IPS-18c (cell line): ENCODE measurements at regions not wholly inside any gene's neighbourhood (a gene's known extent, or its start where the extent isn't known, plus 50 kb on each side); places are given as distances from the start of the nearest gene placed in this dataset.

Source experiments
- H3K4me3 ChIP-seq: 2 replicates; pipeline ENCODE4 v1.7.0; 2013; ENCODE audit warnings: low read depth, mild to moderate bottlenecking, low read length, moderate library complexity; ENCODE audit not compliant: insufficient read depth
- H3K9me3 ChIP-seq: one replicate; pipeline ENCODE4 v1.6.1; 2013; ENCODE audit warnings: mild to moderate bottlenecking, low read length, moderate library complexity; ENCODE audit not compliant: control insufficient read depth, insufficient read depth

GRCh38 chr3:28698706-28699105 lies 350.1 kb upstream of the AZI2 start:
- Histone ChIP-seq H3K4me3 (no peak overlapping the region), H3K9me3 (no peaks in the 10 kb centered on the region)

- Histone ChIP-seq H3K4me3 (no peak overlapping the region), H3K9me3 (no peaks in the 10 kb centered on the region)
Measured at GRCh38 chr3:28699283-28699682, 350.7 kb upstream of the AZI2 start.

DNA sequence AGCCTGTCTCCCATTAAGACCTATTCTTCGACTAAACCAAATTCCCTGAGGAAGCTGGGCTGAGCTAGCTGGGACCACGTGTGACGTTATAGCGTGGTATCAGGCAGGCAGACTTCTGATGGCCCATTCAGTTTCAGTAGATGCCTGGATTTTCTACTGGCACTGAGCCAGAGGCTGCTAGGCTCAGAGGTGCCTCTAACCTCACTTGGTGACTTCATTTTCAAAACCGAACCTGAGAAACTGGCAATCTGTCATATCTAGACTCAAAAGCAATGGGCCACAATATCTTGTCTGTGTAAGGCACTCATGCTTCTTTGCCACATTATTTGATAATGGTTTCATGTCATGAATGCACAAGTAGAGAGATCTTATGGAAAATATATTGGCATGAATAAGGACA lies 352.1 kb upstream of the AZI2 start:
- Histone ChIP-seq H3K4me3 (no peak overlapping the region), H3K9me3 (no peaks in the 10 kb centered on the region)

- Histone ChIP-seq H3K4me3 (no peak overlapping the region), H3K9me3 (no peaks in the 10 kb centered on the region)
Measured at GRCh38 chr3:28703843-28704242, 355.2 kb upstream of the AZI2 start.

GRCh38 chr3:28711293-28711692 lies 362.7 kb upstream of the AZI2 start:
- H3K4me3 ChIP-seq, result no peak overlapping the region
- no peaks in the 10 kb centered on the region for H3K9me3 ChIP-seq

DNA sequence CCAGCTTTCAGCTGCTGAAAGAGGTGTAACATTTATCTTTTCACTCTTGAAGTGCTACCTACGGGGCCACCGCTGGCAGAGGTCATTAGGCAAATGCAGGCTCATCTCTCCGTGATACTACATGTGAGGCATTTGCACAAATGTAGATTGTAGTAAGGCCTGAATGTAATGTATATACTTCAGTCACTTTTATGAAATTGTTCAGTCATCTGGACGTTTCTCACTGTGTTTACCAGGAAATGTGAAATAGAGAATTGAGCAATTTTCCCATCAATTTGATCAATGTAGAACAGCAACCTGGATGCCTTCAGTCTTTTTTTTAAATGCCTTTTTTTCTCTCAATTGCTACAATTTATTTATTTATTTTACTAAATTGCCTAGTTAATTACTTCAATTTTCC lies 368.3 kb upstream of the AZI2 start:
- H3K9me3 ChIP-seq, result no peaks in the 10 kb centered on the region
- H3K4me3 ChIP-seq, result no peak overlapping the region

DNA sequence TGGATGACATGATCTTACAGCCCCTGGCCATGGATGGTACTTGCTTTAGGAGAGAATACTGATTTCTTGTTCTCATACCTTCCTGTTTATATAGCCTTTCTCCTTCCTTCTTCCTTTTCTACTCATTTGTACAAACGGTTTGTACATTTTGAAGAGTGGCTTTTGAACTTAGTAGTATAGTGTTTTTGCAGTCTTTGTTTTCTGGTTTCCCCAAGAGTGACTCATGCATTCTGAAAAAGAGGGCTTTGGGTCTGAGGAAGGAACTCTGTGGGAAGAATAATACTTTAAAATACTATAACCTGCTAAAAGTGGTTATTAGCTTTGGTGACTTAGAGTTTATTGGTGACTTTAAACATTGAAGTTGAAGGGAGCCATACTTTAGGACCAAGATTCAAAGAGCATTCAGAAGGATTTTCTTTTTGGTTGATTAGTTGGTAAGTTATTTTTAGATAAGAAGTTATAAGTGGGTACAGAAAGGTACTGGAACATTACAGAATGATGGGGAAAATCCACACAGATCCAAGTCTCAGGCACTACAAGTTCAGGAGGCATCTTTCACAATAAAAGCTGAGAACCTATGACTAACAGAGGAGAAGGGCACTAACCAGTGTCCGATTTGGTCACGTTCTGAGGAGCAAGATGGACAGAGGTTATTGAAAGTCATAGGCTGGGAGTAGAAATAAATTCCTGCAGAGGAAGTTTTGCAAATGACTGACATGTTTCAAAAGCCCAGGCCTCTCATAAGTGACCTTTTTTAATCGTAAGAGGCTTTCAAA lies 369.6 kb upstream of the AZI2 start:
- Histone ChIP-seq H3K9me3 (no peaks in the 10 kb centered on the region), H3K4me3 (no peak overlapping the region)

DNA sequence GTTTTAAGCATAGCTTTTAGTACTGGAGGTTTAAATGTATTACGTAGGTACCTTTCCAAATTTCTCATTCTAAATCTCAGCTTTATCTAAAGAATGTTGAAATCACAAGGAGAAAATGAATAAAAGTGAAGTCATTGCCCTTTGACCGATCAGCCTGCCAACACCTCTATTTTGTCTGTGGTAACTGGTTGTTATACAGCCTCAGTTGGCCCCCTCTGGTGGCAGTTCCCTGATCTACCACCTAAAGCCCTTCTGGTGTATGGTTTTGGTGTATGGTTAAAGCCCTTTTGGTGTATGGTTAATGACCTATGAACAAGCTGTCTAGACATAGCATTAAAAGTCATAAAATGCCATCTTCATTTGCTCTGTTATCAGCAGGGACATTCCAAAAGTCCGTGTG lies 378.2 kb upstream of the AZI2 start:
- no peaks in the 10 kb centered on the region for H3K9me3 ChIP-seq
- no peak overlapping the region for H3K4me3 ChIP-seq

GRCh38 chr3:28727307-28727706 lies 378.7 kb upstream of the AZI2 start:
- Histone ChIP-seq H3K4me3 (no peak overlapping the region), H3K9me3 (no peaks in the 10 kb centered on the region)

DNA sequence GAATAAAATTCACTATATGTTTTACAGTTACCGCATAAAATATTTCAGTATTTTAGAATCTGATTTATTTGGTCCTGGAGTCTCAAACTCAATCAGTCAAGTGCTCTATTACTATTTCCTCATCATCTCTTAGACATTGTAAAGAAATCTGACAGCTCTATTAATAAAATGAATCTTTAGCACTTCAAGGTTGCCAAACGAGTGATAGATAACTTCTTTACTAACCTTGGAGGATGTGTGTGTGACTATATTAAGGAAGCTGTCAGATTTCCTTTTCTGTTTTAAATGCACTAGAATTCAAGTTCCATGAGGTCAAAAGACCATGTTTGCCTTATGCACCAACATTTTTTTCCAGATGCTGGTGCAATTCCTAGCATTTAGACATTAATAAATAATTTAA lies 389.8 kb upstream of the AZI2 start:
- no peaks in the 10 kb centered on the region for H3K9me3 ChIP-seq
- no peak overlapping the region for H3K4me3 ChIP-seq

DNA sequence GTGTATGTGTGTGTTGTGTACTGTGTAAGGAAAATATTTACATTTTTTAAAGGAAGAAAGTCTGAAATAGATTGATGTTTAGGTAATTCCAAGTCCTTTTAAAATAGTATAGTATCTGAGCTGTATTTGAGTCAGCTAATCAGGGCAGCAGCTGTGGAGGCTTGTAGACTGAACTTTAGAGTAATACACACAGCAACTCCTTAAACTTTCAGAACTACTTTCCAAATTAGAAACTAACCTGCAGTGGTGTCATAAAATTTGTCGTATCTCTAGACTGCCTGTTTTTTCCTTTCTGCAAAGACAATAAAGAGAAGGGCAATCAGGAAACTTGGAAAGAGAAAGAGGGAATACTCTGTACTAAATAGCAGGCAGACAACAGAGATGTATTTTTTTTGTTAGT lies 391.0 kb upstream of the AZI2 start:
- H3K9me3 ChIP-seq, result no peaks in the 10 kb centered on the region
- no peak overlapping the region for H3K4me3 ChIP-seq

DNA sequence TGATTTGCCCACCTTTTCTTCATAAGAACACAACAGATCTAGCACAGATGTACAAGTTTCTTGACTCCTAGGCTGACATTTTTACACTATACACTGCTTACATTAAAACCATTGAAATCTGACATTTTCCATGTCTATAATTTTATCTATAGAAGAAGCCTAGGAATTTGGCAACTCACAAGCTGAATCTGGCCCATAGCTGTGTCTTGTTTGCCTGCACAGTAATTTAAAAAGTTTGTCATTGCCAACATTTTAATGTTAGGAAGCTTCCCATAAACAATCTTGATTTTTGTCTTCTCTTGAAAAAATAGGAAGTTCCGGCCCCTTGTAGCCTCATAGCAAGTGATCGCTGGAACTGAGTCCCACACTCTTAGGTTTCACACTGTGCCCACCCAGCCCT lies 394.6 kb upstream of the AZI2 start:
- Histone ChIP-seq H3K9me3 (no peaks in the 10 kb centered on the region), H3K4me3 (no peak overlapping the region)

GRCh38 chr3:28743831-28744230 lies 395.2 kb upstream of the AZI2 start:
- Histone ChIP-seq H3K9me3 (no peaks in the 10 kb centered on the region), H3K4me3 (no peak overlapping the region)

GRCh38 chr3:28745436-28745835 lies 396.8 kb upstream of the AZI2 start:
- Histone ChIP-seq H3K9me3 (no peaks in the 10 kb centered on the region), H3K4me3 (no peak overlapping the region)

GRCh38 chr3:28745916-28746617 lies 397.4 kb upstream of the AZI2 start:
- no peak overlapping the region for H3K4me3 ChIP-seq
- H3K9me3 ChIP-seq, result no peaks in the 10 kb centered on the region

DNA sequence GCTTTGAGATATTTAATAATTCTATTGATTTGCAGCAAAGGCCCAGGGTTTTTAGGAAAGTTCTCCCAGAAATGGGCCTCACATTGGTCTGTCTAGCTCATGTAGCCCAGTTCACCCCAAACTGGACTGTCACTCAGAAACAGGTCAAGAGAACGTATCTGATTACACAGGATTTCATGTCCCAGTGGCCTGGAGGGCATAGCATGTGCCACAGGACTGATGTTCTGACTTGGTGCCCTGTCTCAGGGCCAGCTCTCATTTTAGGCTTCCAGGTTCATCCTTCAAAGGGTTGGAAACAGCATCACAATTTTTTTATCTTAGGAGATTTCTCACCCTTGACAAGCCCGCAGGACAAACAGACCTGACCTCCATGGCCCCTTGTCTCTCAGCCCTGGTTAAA lies 398.4 kb upstream of the AZI2 start:
- Histone ChIP-seq H3K4me3 (no peak overlapping the region), H3K9me3 (no peaks in the 10 kb centered on the region)

DNA sequence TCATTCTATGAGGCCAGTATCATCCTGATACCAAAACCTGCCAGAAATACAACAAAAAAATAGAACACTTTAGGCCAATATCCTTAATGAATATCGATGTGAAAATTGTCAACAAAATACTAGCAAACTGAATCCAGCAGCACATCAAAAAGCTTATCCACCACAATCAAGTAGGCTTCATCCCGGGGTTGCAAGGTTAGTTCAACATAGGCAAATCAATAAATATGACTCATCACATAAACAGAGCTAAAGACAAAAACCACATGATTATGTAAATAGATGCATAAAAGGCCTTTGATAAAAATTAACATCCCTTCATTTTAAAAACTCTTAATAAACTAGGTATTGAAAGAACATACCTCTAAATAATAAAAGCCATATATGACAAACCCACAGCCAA lies 403.2 kb upstream of the AZI2 start:
- Histone ChIP-seq H3K4me3 (no peak overlapping the region), H3K9me3 (no peaks in the 10 kb centered on the region)

DNA sequence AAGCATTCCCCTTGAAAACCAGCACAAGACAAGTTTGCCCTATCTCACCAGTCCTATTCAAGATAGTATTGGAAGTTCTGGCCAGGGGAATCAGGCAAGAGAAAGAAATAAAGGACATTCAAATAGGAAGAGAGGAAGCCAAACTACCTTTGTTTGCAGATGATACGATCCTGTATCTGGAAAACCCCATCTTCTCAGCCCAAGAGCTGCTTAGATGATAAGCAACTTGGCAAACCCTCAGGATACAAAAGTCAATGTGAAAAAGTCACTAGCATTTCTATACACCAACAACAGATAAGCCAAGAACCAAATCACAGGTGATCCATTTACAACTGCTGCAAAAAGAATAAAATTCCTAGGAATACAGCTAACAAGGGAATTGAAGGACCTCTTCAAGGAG lies 403.7 kb upstream of the AZI2 start:
- no peaks in the 10 kb centered on the region for H3K9me3 ChIP-seq
- H3K4me3 ChIP-seq, result no peak overlapping the region

- Histone ChIP-seq H3K4me3 (no peak overlapping the region), H3K9me3 (no peaks in the 10 kb centered on the region)
Measured at GRCh38 chr3:28756056-28756455, 407.4 kb upstream of the AZI2 start.
